Activated effector memory CD4-positive, alpha-beta T cell treated with Interleukin-2 at 50 U/mL for 16 hours (primary cell): ENCODE measurements at regions not wholly inside any gene's neighbourhood (a gene's known extent, or its start where the extent isn't known, plus 50 kb on each side); places are given as distances from the start of the nearest gene placed in this dataset.

Experiments
- DNase-seq: peaks from one replicate; pipeline ENCODE4 v3.0.0-alpha.2; 2020

GRCh38 chr9:106339882-106340281, 523.1 kb upstream of the ZNF462 start:
- no peak for DNase-seq

GRCh38 chr9:106350777-106351176, 512.2 kb upstream of the ZNF462 start:
- no peak for DNase-seq

- no peak for DNase-seq
Observed at GRCh38 chr9:106356924-106357323, 506.0 kb upstream of the ZNF462 start.

GRCh38 chr9:106358331-106358730, 504.6 kb upstream of the ZNF462 start:
- no peak for DNase-seq

GRCh38 chr9:106376689-106377088, 486.3 kb upstream of the ZNF462 start:
- no peak for DNase-seq

- DNase-seq = no peak
Observed at GRCh38 chr9:106383072-106383471, 479.9 kb upstream of the ZNF462 start.

GRCh38 chr9:106387965-106388364, 475.0 kb upstream of the ZNF462 start:
- no peak for DNase-seq

GRCh38 chr9:106393226-106393625, 469.7 kb upstream of the ZNF462 start:
- DNase-seq = no peak

- DNase-seq = no peak
Observed at GRCh38 chr9:106400170-106400569, 462.8 kb upstream of the ZNF462 start.

GRCh38 chr9:106400950-106401349, 462.0 kb upstream of the ZNF462 start:
- no peak for DNase-seq

- no peak for DNase-seq
Observed at GRCh38 chr9:106403081-106403480, 459.9 kb upstream of the ZNF462 start.

- DNase-seq = no peak
Observed at GRCh38 chr9:106404137-106404536, 458.8 kb upstream of the ZNF462 start.

- DNase-seq = no peak
Observed at GRCh38 chr9:106405871-106406435, 457.0 kb upstream of the ZNF462 start.

GRCh38 chr9:106414042-106414441, 448.9 kb upstream of the ZNF462 start:
- no peak for DNase-seq

GRCh38 chr9:106417685-106418084, 445.3 kb upstream of the ZNF462 start:
- DNase-seq = no peak

GRCh38 chr9:106419829-106420228, 443.1 kb upstream of the ZNF462 start:
- no peak for DNase-seq

GRCh38 chr9:106420511-106420944, 442.4 kb upstream of the ZNF462 start:
- DNase-seq = no peak

GRCh38 chr9:106421772-106422171, 441.2 kb upstream of the ZNF462 start:
- DNase-seq = no peak

- no peak for DNase-seq
Observed at GRCh38 chr9:106423575-106423974, 439.4 kb upstream of the ZNF462 start.

GRCh38 chr9:106432631-106433030, 430.3 kb upstream of the ZNF462 start:
- DNase-seq = no peak

GRCh38 chr9:106438928-106439327, 424.0 kb upstream of the ZNF462 start:
- DNase-seq = no peak

GRCh38 chr9:106441283-106441682, 421.7 kb upstream of the ZNF462 start:
- no peak for DNase-seq

- DNase-seq = no peak
Observed at GRCh38 chr9:106443520-106443919, 419.4 kb upstream of the ZNF462 start.

GRCh38 chr9:106445107-106445506, 417.9 kb upstream of the ZNF462 start:
- DNase-seq = no peak

GRCh38 chr9:106449336-106449927, 413.5 kb upstream of the ZNF462 start:
- no peak for DNase-seq
